Omental fat pad (tissue), 3 donors: ENCODE measurements at regions not wholly inside any gene's neighbourhood (a gene's known extent, or its start where the extent isn't known, plus 50 kb on each side); places are given as distances from the start of the nearest gene placed in this dataset. TPM values are rescaled to one million over a fixed set of nuclear protein-coding genes. Genes with fewer than 3 reads are reported as not detected.

Experiments used
- ATAC-seq: fragments of 150-250 bp; one replicate; pipeline ENCODE4 v1.9.1; 2016; ENCODE audit warnings: mild to moderate bottlenecking, moderate library complexity; ENCODE audit not compliant: low FRiP score
- DNase-seq: peaks from one replicate; pipeline ENCODE4 v3.0.0-alpha.2; 2019; ENCODE audit warnings: low spot score
- small RNA-seq: library from RNA; depleted of rRNA; stranded (forward); fragments of <200 nt; gene quantifications from one replicate; pipeline ENCODE3, GENCODE V24; 2016
- TF ChIP-seq, protein P1 (sequence below), 3 donors: fragments of 450-650 bp; IDR thresholded peaks; one replicate each; pipeline ENCODE4 v1.5.1; 2016 to 2017; ENCODE audit warnings: antibody characterized with exemption in 3 of 3, mild to moderate bottlenecking in 3 of 3, moderate library complexity in 2 of 3

- ATAC-seq (no peak), DNase-seq (no peak)
- TF ChIP-seq, protein P1, sequence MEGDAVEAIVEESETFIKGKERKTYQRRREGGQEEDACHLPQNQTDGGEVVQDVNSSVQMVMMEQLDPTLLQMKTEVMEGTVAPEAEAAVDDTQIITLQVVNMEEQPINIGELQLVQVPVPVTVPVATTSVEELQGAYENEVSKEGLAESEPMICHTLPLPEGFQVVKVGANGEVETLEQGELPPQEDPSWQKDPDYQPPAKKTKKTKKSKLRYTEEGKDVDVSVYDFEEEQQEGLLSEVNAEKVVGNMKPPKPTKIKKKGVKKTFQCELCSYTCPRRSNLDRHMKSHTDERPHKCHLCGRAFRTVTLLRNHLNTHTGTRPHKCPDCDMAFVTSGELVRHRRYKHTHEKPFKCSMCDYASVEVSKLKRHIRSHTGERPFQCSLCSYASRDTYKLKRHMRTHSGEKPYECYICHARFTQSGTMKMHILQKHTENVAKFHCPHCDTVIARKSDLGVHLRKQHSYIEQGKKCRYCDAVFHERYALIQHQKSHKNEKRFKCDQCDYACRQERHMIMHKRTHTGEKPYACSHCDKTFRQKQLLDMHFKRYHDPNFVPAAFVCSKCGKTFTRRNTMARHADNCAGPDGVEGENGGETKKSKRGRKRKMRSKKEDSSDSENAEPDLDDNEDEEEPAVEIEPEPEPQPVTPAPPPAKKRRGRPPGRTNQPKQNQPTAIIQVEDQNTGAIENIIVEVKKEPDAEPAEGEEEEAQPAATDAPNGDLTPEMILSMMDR (IDR thresholded peaks at IDR 0.05): no peak
These were observed 65.2 kb upstream of the SPAG17 start for GRCh38 chr1:118250232-118250631.

- TF ChIP-seq, protein P1 (IDR thresholded peaks at IDR 0.05): no peak
- DNase-seq (no peak), ATAC-seq (no peak)
These were observed 64.6 kb upstream of the SPAG17 start for GRCh38 chr1:118249641-118250040.

- ATAC-seq (no peak), DNase-seq (no peak)
- TF ChIP-seq, protein P1 (IDR thresholded peaks at IDR 0.05): no peak
These were observed 62.6 kb upstream of the SPAG17 start for GRCh38 chr1:118247593-118247992.

DNA sequence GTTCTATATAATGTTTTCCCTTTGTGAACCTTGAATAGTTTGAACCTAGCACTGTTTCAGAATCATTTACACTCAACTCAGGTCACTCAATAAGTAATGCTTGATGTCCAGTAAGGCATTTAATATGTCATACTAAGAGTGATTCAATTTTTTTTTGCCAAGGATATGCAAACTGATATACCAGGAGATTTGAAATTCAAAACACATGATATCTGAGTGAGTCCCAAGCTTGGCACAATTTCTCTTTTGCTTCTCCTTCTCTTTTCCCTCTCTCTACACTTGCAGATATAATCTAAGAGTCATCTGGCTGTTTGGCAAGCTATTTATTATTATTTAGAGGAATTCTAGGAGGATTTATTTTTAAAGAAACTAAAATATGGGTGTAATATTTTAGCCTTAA, 61.6 kb upstream of the SPAG17 start:
- DNase-seq: no peak
- TF ChIP-seq, protein P1 (IDR thresholded peaks at IDR 0.05): no peak
- ATAC-seq: no peak

- TF ChIP-seq, protein P1 (IDR thresholded peaks at IDR 0.05): no peak
- ATAC-seq: no peak
- DNase-seq: no peak
These were observed 59.2 kb upstream of the SPAG17 start for GRCh38 chr1:118244194-118244593.

DNA sequence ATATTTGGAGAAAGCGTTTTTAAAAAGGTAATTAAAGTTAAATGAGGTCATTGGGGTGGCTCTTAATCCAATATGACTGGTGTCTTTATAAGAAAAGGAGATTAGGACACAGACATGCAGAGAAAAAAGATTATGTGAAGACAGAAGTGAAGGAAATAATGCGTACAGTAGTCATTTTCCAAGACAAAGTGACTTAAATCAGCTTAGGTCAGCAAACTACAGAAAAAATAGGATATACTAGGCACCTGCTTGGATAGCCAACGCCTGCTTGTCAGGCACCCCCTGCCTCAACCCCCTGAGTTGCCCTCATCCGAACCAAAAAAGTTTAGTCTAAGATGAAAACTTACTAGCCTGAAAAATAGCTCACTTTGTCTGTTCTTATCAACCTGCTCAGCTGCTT, 58.2 kb upstream of the SPAG17 start:
- TF ChIP-seq, protein P1 (IDR thresholded peaks at IDR 0.05): no peak
- no peak for ATAC-seq
- no peak for DNase-seq

Small RNA genes lying in the stretch of these regions (small RNA-seq; reads per million reads assigned to genes)
- not detected for gene RNA5SP56
